OCI-M1 (cell line): ENCODE measurements at regions not wholly inside any gene's neighbourhood (a gene's known extent, or its start where the extent isn't known, plus 50 kb on each side); places are given as distances from the start of the nearest gene placed in this dataset.
"Not testable (repeated sequence)": the region's sequence is repeated elsewhere in the genome, so short reads cannot be mapped to it uniquely, and the experiment has no call there.

Experiments used
- DNase-seq: peaks from one replicate; lab custom pipeline; 2025; lab: John Stamatoyannopoulos, UW

GRCh38 chr3:124633524-124633923 lies 96.7 kb upstream of the UMPS start:
- DNase-seq = no peak

- no peak for DNase-seq
Measured at GRCh38 chr3:124634210-124635168, 95.8 kb upstream of the UMPS start.

GRCh38 chr3:124635169-124635539 lies 95.1 kb upstream of the UMPS start:
- no peak for DNase-seq

DNA sequence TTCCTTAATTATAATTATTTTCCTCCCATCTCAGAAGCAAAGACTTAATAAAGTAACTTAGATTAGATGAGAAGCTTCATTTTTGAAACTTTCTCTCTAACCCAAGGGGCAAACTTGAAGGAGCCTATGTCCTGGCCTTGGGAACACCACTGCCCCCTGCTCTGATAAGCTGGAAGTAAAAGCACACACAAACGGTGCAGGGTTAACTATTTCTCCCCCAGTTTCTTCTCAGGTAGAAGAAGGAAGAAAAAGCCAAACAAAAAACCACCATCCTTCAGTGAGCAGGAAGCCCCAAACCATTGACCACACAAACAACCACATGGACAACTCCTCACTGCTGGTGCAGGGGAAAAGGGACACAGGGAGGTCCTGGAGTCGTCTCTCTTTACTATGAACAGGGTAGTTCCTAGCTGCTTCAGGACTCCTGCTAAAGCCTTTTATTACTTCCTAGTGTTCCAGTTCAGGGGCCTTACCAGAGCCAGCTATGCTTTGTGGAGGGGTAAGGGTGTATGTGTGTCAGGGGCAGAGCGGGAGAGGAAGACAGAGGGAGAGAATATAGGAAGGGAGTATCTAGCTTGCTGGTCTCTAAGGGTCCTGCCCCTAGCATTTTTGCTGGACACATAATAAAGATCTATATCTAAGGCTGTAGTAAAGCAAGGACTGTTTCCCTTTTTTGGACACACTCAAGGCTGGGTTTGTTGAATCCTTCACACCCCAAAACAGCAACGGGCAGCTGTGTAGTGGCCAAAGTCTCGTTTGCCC lies 94.0 kb upstream of the UMPS start:
- DNase-seq = peak; percentile 54

GRCh38 chr3:124636863-124637296 lies 93.4 kb upstream of the UMPS start:
- DNase-seq = no peak

DNA sequence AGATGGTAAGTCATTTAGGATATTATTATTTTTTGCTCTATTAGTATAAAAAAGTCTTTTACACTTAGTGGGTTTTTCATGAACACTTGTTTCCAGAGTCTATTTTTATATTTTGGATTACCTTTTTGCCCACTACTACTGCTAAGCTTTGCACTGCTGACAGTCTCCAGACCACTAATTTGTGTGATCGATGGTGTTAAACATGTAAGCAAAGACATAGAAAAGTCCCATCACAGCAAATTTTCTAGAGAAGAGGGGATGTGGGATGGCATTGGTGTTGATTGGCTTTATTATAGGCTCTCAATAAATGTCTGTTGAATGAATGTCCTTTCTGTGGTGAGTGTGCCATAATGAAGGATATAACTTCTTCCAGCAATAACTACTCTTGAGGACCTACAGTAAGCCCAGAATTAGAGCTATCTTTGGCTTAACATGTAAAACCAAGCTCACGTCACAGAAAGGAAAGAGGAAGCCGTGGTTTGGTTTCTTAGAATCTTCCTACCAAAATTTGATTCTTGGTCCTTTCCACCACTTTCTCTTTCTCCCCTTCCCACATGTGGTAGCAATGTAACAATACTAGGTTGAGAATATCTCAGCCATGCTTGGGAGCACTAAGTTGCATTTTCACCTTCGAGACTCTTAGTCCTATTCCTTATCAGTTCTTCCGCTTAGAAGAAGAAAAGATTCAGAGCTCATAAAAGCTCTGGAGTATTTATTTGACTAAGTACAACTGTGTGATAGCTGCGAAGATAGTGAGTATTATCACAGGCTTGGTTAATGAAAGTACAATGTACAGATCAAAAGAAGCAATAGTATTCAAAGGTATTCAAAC lies 90.6 kb upstream of the UMPS start:
- peak; percentile 95 for DNase-seq

DNA sequence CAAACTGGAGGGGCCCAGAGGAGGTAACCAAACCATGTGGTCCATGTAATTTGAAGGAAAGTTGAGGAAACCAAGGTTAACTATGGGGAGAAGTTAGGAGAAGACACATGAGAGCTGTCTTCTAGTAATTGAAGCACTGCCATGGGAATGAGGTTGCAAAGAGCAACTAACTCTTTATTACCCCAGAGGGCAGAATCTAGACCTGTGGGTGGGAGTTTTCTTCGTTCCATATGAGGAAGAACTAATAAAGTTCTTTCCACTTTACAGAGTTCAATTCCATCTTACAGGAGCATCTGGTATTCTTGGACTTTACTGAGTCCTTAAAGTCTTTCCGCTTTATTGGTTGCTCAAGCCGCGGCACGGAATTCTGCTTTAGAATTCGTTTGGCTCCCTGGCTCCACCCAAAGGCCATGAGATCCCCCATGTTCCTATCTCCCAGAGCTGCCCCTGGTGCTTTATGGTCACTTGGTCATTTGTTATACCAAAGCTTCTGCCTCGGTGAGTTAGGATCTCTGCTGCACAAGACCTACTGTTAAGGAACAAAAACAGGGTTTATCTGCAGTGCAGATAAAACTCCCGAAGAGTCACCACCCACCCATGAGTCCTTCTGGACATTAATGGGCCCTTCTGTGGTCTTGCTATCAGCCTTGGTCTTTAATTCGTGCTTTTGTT lies 89.5 kb upstream of the UMPS start:
- DNase-seq = peak; percentile 40

DNA sequence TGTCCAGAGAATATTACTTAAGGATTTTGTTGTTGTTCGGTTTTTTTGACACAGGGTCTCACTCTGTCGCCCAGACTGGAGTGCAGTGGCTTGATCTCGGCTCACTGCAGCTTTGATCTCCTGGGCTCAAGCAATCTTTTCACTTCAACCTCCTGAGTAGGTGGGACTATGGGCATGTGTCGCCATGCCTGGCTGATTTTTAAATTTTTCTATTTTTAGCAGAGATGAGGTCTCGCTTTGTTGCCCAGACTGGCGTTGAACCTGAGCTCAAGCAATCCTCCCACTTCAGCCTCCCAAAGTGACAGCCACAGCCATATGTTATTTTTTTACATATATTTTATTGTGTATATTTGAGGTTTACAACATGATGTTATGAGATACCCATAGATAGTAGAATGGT lies 86.8 kb upstream of the UMPS start:
- DNase-seq = no peak

DNA sequence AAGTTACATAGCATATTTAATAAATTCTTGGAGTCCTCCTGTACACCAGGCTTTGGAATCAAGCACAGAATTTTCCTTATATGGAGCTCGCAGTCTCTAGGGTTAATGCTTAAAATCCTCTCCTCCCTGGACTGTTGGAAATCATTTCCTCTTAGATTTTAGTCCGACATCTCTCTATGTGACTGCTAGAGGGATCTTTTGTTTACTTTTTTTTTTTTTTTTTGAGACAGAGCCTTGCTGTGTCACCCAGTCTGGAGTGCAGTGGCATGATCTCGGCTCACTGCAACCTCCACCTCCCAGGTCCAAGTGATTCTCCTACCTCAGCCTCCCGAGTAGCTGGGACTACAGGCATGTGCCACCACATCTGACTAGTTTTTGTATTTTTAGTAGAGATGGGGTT lies 84.1 kb upstream of the UMPS start:
- DNase-seq = not testable (repeated sequence)

DNA sequence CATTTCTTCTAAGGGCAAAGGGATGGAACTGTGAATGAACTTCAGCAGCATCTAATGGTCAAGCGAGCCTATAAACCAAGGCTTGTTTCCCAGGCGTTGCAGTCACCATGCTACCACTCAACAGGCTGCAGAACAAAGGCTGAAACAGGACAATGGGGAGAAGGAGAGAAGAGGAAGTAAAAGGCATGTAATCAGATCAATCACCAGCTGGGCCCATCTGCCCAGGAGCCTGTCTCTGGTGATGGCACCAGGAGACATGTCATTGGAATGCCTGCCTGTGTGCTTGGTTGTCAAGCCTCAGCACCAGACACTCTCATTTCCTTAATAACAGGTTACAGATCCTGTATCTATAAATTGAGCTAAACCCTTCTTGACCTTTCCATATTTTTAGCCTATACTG lies 81.7 kb upstream of the UMPS start:
- DNase-seq = peak; percentile 40

DNA sequence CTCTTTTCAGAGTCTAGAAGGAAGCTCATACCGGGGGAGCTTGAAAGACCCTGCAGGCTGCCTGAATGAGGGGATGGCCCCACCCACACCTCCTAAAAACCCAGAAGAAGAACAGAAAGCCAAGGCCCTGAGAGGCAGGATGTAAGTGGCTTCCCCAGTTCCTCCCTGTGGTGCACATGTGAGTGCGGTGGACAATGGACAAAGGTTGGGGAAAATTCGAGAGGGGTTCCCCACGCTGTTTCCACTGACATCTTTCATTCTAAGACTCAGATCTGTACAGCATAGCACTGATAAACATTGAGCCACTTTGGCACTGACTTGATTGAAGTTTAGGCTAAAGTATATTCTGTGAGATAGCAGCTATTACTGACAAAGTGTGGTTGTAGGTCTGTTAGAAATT lies 79.5 kb upstream of the UMPS start:
- peak; percentile 37 for DNase-seq

DNA sequence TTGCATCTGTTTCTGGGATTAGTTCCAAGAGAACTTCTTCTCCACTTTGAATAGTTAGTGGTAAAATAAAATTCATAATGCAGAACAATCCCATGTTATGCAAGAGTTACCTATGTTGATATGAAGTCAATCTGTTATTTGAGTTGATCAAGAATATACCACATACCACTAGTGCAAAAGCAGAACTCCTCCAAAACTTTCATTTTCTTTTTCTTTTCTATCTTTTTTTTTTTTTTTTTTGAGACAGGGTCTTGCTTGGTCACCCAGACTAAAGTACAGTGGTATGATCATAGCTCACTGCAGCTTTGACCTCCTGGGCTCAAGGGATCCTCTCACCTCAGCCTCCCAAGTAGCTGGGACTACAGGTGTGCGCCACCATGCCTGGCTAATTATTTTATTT lies 78.8 kb upstream of the UMPS start:
- peak; percentile 56 for DNase-seq

DNA sequence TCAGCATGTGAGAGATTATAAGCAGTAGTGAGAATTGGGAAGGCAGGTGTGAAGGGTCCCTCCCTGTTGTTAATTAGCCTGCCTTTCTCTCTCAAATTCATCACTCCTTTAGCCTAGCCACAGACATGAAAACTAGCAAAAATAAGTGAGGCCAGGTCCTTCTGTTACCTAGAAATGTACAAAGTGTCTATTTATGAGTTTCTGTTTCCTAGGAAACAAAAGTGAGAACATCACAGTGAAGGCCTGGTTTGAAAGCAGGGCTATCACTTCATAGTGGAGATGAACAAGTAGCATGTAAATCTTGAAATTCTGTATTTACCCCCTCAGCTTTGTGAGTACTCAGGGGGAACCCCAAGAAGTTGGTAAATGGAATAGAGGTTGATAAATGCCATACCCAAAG lies 78.2 kb upstream of the UMPS start:
- DNase-seq = no peak

- DNase-seq = no peak
Measured at GRCh38 chr3:124653071-124653796, 77.0 kb upstream of the UMPS start.

DNA sequence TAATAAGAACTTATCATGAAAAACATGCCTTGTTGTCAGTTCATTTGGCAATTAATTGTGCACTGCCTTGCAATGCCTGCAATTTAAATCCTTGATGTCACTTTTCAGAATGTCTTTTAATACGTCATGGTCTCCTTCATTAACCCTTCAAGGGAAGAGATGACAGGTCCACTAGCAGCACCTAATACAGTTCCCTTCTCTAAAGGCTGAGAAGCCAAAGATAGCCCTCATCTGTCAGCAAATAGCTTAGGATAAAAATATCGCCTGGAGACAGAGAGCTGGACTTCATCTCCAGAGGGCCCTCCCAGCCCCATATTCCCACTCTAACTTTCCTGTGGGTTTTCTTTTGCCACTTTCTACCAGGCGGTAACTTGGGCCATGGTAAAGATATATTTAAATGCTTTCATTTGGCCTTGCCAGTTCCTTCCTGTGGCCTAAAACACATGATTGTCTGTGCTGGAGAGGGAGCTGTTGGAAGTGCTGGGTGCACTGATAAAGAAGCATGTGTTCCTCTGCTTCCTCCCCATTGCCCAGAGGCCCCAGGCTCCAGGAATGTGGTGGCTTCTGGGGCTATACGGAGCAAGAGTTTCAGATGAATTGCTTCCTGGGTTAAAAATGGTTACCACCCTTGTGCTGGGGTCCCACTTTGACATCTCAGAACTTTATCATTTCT lies 76.3 kb upstream of the UMPS start:
- DNase-seq = peak; percentile 74

GRCh38 chr3:124654470-124654845 lies 75.8 kb upstream of the UMPS start:
- DNase-seq = no peak

GRCh38 chr3:124656531-124656930 lies 73.7 kb upstream of the UMPS start:
- no peak for DNase-seq

DNA sequence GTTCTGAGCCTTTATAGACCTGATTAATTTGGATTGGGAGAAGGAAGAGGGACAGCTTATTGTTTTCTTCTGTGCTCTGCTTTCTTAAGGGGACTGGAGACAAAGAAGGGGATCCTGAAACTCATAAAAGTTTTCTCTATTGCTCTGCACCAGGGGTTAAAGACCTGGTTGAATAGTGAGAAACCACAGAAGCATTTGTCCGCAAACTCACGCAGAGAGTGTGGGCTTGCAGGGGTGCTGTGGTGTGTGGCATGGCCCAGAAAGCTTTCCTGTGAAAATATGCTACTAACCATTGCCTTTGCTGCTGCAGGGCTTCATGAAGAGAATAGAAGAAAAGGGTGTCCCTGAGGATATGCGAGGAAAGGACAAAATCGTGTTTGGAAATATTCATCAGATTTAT lies 73.1 kb upstream of the UMPS start:
- DNase-seq = no peak

GRCh38 chr3:124658270-124658669 lies 72.0 kb upstream of the UMPS start:
- DNase-seq = no peak

- DNase-seq = no peak
Measured at GRCh38 chr3:124659175-124659574, 71.1 kb upstream of the UMPS start.

DNA sequence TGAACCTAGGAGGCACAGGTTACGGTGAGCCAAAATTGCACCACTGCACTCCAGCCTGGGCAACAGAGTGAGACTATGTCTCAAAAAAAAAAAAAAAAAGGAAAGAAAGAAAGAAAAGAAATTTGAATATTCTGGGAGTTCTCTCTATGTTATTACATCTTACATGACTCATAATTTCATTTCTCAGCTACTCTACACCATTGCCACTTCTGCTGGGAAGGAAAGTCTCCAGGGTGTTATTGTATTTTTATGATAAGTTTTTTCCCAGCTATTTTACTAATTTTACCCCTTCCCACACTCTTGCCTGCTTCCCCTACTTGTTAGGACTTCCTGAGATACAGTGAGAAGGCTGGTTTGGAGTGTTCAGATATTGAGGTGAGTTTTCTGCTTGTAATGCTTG lies 69.7 kb upstream of the UMPS start:
- DNase-seq = no peak
